IMR-90 (cell line): ENCODE measurements at regions not wholly inside any gene's neighbourhood (a gene's known extent, or its start where the extent isn't known, plus 50 kb on each side); places are given as distances from the start of the nearest gene placed in this dataset.
"Not testable (repeated sequence)": the region's sequence is repeated elsewhere in the genome, so short reads cannot be mapped to it uniquely, and the experiment has no call there.

ENCODE experiments used
- ATAC-seq: fragments of 200-7000 bp; cut with Tn5 transposase; 2 replicates; pipeline ENCODE4 v1.9.1; 2020; ENCODE audit warnings: low read depth, mild to moderate bottlenecking, moderate library complexity
- BruUV-seq: library from RNA; stranded (reverse); fragments of 400-500 nt; replicated peaks from 2 replicates; lab custom pipeline; 2021; lab: Mats Ljungman, UMichigan
- CTCF ChIA-PET: fragments of 300-600 bp; formaldehyde crosslinking; extraction: SDS; loops from one replicate; lab custom pipeline; 2021; ENCODE audit warnings: antibody characterized with exemption; lab: Yijun Ruan, JAX
- POLR2A ChIA-PET: fragments of 300-600 bp; sonication (Branson Sonifier 250); formaldehyde crosslinking; loops from one replicate; lab custom pipeline; 2022; ENCODE audit warnings: antibody characterized with exemption; ENCODE audit not compliant: unreplicated experiment; lab: Charles Lee
- DNase-seq: peaks from one replicate; pipeline ENCODE4 v3.0.0; 2013
- H2AFZ ChIP-seq: replicated peaks from 2 replicates; pipeline ENCODE3; 2013; ENCODE audit warnings: low read length, mild to moderate bottlenecking; ENCODE audit not compliant: poor library complexity
- H2AK5ac ChIP-seq: 2 replicates; pipeline ENCODE4 v1.6.1; 2013; ENCODE audit warnings: low read depth, low read length, inconsistent platforms
- H2AK9ac ChIP-seq: replicated peaks from 2 replicates; pipeline ENCODE3; 2013; ENCODE audit warnings: mild to moderate bottlenecking, low read depth, low read length, moderate library complexity; ENCODE audit not compliant: poor library complexity
- H2BK120ac ChIP-seq: 2 replicates; pipeline ENCODE4 v1.6.1; 2013; ENCODE audit warnings: low read depth, low read length, inconsistent platforms
- H2BK15ac ChIP-seq: 3 replicates; pipeline ENCODE4 v1.6.1; 2013; ENCODE audit warnings: low read depth, low read length, inconsistent platforms
- H2BK20ac ChIP-seq: 2 replicates; pipeline ENCODE4 v1.6.1; 2013; ENCODE audit warnings: low read depth, mild to moderate bottlenecking, inconsistent platforms, low read length, moderate library complexity
- H2BK5ac ChIP-seq: 2 replicates; pipeline ENCODE4 v1.6.1; 2013; ENCODE audit warnings: mild to moderate bottlenecking, low read depth, low read length, inconsistent platforms; ENCODE audit not compliant: poor library complexity, severe bottlenecking
- H3K14ac ChIP-seq: replicated peaks from 2 replicates; pipeline ENCODE4 v1.6.1; 2013; ENCODE audit warnings: low read depth, low read length, inconsistent platforms
- H3K18ac ChIP-seq: 2 replicates; pipeline ENCODE4 v1.6.1; 2013; ENCODE audit warnings: low read depth, low read length, control low read depth
- H3K23ac ChIP-seq: 2 replicates; pipeline ENCODE4 v1.6.1; 2013; ENCODE audit warnings: low read depth, low read length, inconsistent platforms
- H3K27ac ChIP-seq: 2 replicates; pipeline ENCODE4 v1.5.1; 2013; ENCODE audit warnings: mild to moderate bottlenecking, control low read depth, low read length; ENCODE audit not compliant: insufficient read depth
- H3K27me3 ChIP-seq: 2 replicates; pipeline ENCODE4 v1.6.1; 2013; ENCODE audit warnings: low read length; ENCODE audit not compliant: control insufficient read depth, insufficient read depth
- H3K36me3 ChIP-seq: 2 replicates; pipeline ENCODE4 v1.6.1; 2013; ENCODE audit warnings: low read length, mixed read lengths; ENCODE audit not compliant: control insufficient read depth, insufficient read depth
- H3K4ac ChIP-seq: 2 replicates; pipeline ENCODE4 v1.6.1; 2013; ENCODE audit warnings: low read depth, low read length, inconsistent platforms
- H3K4me1 ChIP-seq: 2 replicates; pipeline ENCODE4 v1.6.1; 2013; ENCODE audit warnings: low read length, mixed read lengths; ENCODE audit not compliant: control insufficient read depth, insufficient read depth
- H3K4me2 ChIP-seq: 2 replicates; pipeline ENCODE4 v1.6.1; 2013; ENCODE audit warnings: low read depth, mild to moderate bottlenecking, control low read depth, low read length, moderate library complexity
- H3K4me3 ChIP-seq: 2 replicates; pipeline ENCODE4 v1.5.1; 2013; ENCODE audit warnings: low read depth, mild to moderate bottlenecking, control low read depth, low read length, moderate library complexity; ENCODE audit not compliant: insufficient read depth
- H3K56ac ChIP-seq: 2 replicates; pipeline ENCODE4 v1.6.1; 2013; ENCODE audit warnings: low read length, inconsistent platforms; ENCODE audit not compliant: insufficient read depth; ENCODE audit errors: extremely low read depth
- H3K79me1 ChIP-seq, 2 experiments: 2 replicates each; pipeline ENCODE4 v1.6.1; 2013; ENCODE audit warnings: low read length in 2 of 2, inconsistent platforms in 1 of 2, low read depth in 1 of 2
- H3K9ac ChIP-seq: 2 replicates; pipeline ENCODE4 v1.6.1; 2013; ENCODE audit warnings: low read depth, low read length, control low read depth
- H3K9me1 ChIP-seq: 2 replicates; pipeline ENCODE4 v1.6.1; 2013; ENCODE audit warnings: low read length, inconsistent platforms; ENCODE audit not compliant: insufficient read depth
- H3K9me3 ChIP-seq: 2 replicates; pipeline ENCODE4 v1.6.1; 2013; ENCODE audit warnings: low read length; ENCODE audit not compliant: control insufficient read depth, insufficient read depth
- H4K20me1 ChIP-seq: 2 replicates; pipeline ENCODE4 v1.6.1; 2013; ENCODE audit warnings: low read length, inconsistent platforms; ENCODE audit not compliant: insufficient read depth
- H4K5ac ChIP-seq: 2 replicates; pipeline ENCODE4 v1.6.1; 2013; ENCODE audit warnings: mild to moderate bottlenecking, low read depth, low read length, control low read depth
- H4K8ac ChIP-seq, 2 experiments: 2 replicates each; pipeline ENCODE4 v1.6.1; 2013; ENCODE audit warnings: low read depth in 2 of 2, low read length in 2 of 2, control low read depth in 1 of 2, inconsistent platforms in 1 of 2
- H4K91ac ChIP-seq: 2 replicates; pipeline ENCODE4 v1.6.1; 2013; ENCODE audit warnings: low read depth, low read length, inconsistent platforms; ENCODE audit not compliant: insufficient read depth
- SMC3 ChIP-seq: fragments of 150-350 bp; IDR thresholded peaks from 2 replicates; pipeline ENCODE4 v1.6.1; 2016; ENCODE audit warnings: low read depth, mild to moderate bottlenecking, antibody characterized with exemption, low read length, moderate library complexity
- WGBS, 2 experiments: methylation state at CpG; one replicate each; pipeline versions ENCODE4 v1.1.5 to v1.1.7; 2013; ENCODE audit warnings: missing lambda C conversion rate in 2 of 2; ENCODE audit not compliant: insufficient read length in 1 of 2; ENCODE audit errors: extremely low coverage in 2 of 2; 5-methylcytosine and 5-hydroxymethylcytosine counted together
- dilution Hi-C: fragments of 300-500 bp; cut with HindIII; formaldehyde crosslinking; loops from one replicate; pipeline ENCODE4 v1.14.3; 2018; ENCODE audit warnings: low sequenced_read_pairs; ENCODE audit not compliant: unreplicated experiment
- in situ Hi-C: fragments of 300-500 bp; cut with MboI; formaldehyde crosslinking; loops from 3 replicates; pipeline ENCODE4 v1.14.3; 2019; ENCODE audit warnings: low sequenced_read_pairs, inconsistent platforms, mixed read lengths
- intact Hi-C: fragments of 100-400 bp; cut with micrococcal nuclease; formaldehyde crosslinking; loops from 2 replicates; pipeline ENCODE4 v1.10.0; 2022
- TF ChIP-seq, protein P1 (sequence below): conservative IDR thresholded peaks from 2 replicates; pipeline ENCODE4 v1.5.1; 2012; ENCODE audit warnings: mild to moderate bottlenecking, low read depth, low read length, improper control_type of control experiment

DNA sequence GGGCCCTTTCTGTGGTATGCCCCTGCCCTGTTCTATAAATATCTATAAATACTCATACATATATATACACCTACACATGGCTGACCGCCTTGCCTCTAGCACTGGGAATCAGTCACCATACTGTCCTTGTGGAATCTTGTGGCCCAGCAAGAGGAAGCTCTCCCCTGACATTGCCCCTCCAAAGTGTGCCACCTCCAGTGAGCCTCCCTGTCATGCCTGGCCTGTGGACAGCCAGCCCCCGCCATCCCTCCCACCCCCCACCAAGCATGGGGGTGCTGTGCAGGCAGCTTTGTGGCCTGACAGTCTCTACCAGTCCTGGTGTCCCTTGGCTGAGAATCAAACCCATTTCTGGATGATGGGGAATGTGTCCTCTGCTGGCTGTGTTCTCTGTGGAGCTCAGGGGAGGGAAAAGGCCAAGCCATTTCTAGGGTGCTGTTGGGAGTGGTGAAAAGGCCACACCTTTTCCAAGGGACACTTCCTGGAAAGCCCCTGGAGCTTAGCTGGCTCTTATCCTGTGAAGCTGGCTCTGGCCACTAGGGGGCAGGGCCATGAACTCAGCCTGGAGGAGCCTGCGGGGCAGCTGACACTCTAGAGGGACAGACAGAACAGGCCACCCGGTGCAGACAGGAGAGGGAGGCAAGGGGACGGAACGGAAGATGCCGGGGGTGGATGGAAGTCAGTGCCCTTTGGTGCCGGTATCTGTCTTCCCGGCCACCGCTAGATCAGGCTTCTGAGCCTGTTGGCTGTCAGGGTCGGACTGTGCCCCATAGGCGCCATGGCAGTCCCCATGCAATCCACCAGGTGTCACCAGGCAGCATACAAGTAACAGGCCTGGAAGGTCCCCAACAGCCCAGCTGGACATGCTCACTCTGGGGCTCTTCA lies 167.2 kb downstream of the TBC1D2B start:
- 17% methylated on average over 4 of the region's 12 CpGs; no CpG with 5 or more reads in 1 of the 2 experiments for WGBS, 2 experiments

More for the DNA sequence above, 167.2 kb downstream of the TBC1D2B start:
- Histone ChIP-seq H3K14ac (0 out of 2 replicates have a peak overlapping the region, but pooled peaks have one; percentile 63), H3K9ac (peak overlapping the region; percentile 66; the same call in 1 of the 2 replicates), H3K4me3 (peak overlapping the region; percentile 52), H3K4ac (peak overlapping the region; percentile 80; the same call in 1 of the 2 replicates), H4K5ac (0 out of 2 replicates have a peak overlapping the region, but pooled peaks have one; percentile 68), H3K4me2 (peak overlapping the region; percentile 100), H4K8ac (peak overlapping the region in 1 of 2 experiments; percentile 83; a peak in 1 of 4 replicates), H2AFZ (peak overlapping the region; percentile 92)
- H3K79me1 ChIP-seq, POLR2A ChIA-PET, H4K91ac ChIP-seq, H2BK15ac ChIP-seq, H3K9me3 ChIP-seq, dilution Hi-C loops, BruUV-seq, H3K27me3 ChIP-seq, H3K23ac ChIP-seq, in situ Hi-C loops, H3K18ac ChIP-seq, intact Hi-C loops, H3K27ac ChIP-seq, H2AK9ac ChIP-seq, H3K36me3 ChIP-seq, H2BK5ac ChIP-seq, H2AK5ac ChIP-seq, H2BK20ac ChIP-seq, H3K4me1 ChIP-seq, H3K56ac ChIP-seq, H3K9me1 ChIP-seq, H2BK120ac ChIP-seq, H4K20me1 ChIP-seq: not testable (repeated sequence)
- CTCF ChIA-PET = interaction anchor here (0.6 kb wide), 1 partner anchor 11 kb away, joined by 3 read pairs; no protein-coding TSS in a partner anchor
- peak; percentile 95 for ATAC-seq
- DNase-seq = peak; percentile 69
- TF ChIP-seq, protein P1, sequence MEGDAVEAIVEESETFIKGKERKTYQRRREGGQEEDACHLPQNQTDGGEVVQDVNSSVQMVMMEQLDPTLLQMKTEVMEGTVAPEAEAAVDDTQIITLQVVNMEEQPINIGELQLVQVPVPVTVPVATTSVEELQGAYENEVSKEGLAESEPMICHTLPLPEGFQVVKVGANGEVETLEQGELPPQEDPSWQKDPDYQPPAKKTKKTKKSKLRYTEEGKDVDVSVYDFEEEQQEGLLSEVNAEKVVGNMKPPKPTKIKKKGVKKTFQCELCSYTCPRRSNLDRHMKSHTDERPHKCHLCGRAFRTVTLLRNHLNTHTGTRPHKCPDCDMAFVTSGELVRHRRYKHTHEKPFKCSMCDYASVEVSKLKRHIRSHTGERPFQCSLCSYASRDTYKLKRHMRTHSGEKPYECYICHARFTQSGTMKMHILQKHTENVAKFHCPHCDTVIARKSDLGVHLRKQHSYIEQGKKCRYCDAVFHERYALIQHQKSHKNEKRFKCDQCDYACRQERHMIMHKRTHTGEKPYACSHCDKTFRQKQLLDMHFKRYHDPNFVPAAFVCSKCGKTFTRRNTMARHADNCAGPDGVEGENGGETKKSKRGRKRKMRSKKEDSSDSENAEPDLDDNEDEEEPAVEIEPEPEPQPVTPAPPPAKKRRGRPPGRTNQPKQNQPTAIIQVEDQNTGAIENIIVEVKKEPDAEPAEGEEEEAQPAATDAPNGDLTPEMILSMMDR = peak; percentile 44
- 0 out of 2 replicates have a peak, but pooled peaks have one; percentile 4 for TF ChIP-seq SMC3
